Bronchial epithelial cell (primary cell): ENCODE measurements at regions not wholly inside any gene's neighbourhood (a gene's known extent, or its start where the extent isn't known, plus 50 kb on each side); places are given as distances from the start of the nearest gene placed in this dataset.
"Not testable (repeated sequence)": the region's sequence is repeated elsewhere in the genome, so short reads cannot be mapped to it uniquely, and the experiment has no call there.

ENCODE experiments used
- DNase-seq: peaks from one replicate; pipeline ENCODE4 v3.0.0-alpha.2; 2010; ENCODE audit warnings: low read depth
- FAIRE-seq: peaks from 2 replicates; lab custom pipeline; 2011; peaks lifted over from hg19 to GRCh38; lab: Jason Lieb, UNC
- H3K27me3 ChIP-seq: 2 replicates; pipeline ENCODE4 v1.5.1; 2011; ENCODE audit warnings: low read length; ENCODE audit not compliant: control insufficient read depth, insufficient read depth
- H3K36me3 ChIP-seq: 2 replicates; pipeline ENCODE4 v1.5.1; 2011; ENCODE audit warnings: low read length; ENCODE audit not compliant: control insufficient read depth, insufficient read depth
- H3K4me3 ChIP-seq: 2 replicates; pipeline ENCODE4 v1.5.1; 2011; ENCODE audit warnings: mild to moderate bottlenecking, low read depth, low read length, control low read depth
- CTCF ChIP-seq: IDR thresholded peaks from 2 replicates; pipeline ENCODE4 v1.5.1; 2011; ENCODE audit warnings: mild to moderate bottlenecking, moderate library complexity, low read length, control low read depth, inconsistent platforms; ENCODE audit not compliant: insufficient read depth, severe bottlenecking

GRCh38 chrX:130555757-130556156 lies 154.0 kb downstream of the RBMX2 start:
- H3K36me3 ChIP-seq: no peaks in the 10 kb centered on the region
- FAIRE-seq (no peak), DNase-seq (no peak)
- no peak for TF ChIP-seq CTCF
- H3K4me3 ChIP-seq: no peak overlapping the region
- no peaks in the 10 kb centered on the region for H3K27me3 ChIP-seq

- no peak overlapping the region for H3K4me3 ChIP-seq
- no peaks in the 10 kb centered on the region for H3K27me3 ChIP-seq
- TF ChIP-seq CTCF: no peak
- FAIRE-seq: no peak
- no peak for DNase-seq
- H3K36me3 ChIP-seq: no peaks in the 10 kb centered on the region
These were observed 155.2 kb downstream of the RBMX2 start for GRCh38 chrX:130556951-130557350.

GRCh38 chrX:130560544-130560943 lies 158.8 kb downstream of the RBMX2 start:
- DNase-seq (no peak), FAIRE-seq (no peak)
- Histone ChIP-seq H3K36me3 (no peaks in the 10 kb centered on the region), H3K27me3 (no peaks in the 10 kb centered on the region), H3K4me3 (no peak overlapping the region)
- TF ChIP-seq CTCF: no peak

GRCh38 chrX:130561930-130562329 lies 160.1 kb downstream of the RBMX2 start:
- no peaks in the 10 kb centered on the region for H3K27me3 ChIP-seq
- H3K4me3 ChIP-seq: no peak overlapping the region
- H3K36me3 ChIP-seq: no peaks in the 10 kb centered on the region
- TF ChIP-seq CTCF: no peak
- DNase-seq (no peak), FAIRE-seq (no peak)

GRCh38 chrX:130563476-130563875 lies 161.7 kb downstream of the RBMX2 start:
- H3K36me3 ChIP-seq: no peaks in the 10 kb centered on the region
- no peak for DNase-seq
- H3K27me3 ChIP-seq: no peaks in the 10 kb centered on the region
- no peak overlapping the region for H3K4me3 ChIP-seq
- FAIRE-seq: no peak
- TF ChIP-seq CTCF: no peak

GRCh38 chrX:130566028-130566683 lies 164.4 kb downstream of the RBMX2 start:
- no peaks in the 10 kb centered on the region for H3K27me3 ChIP-seq
- FAIRE-seq (no peak), DNase-seq (no peak)
- H3K36me3 ChIP-seq: no peaks in the 10 kb centered on the region
- H3K4me3 ChIP-seq: no peak overlapping the region
- TF ChIP-seq CTCF: no peak

- not testable (repeated sequence) for FAIRE-seq, DNase-seq, H3K4me3 ChIP-seq, H3K27me3 ChIP-seq, H3K36me3 ChIP-seq
These were observed 171.2 kb downstream of the RBMX2 start for GRCh38 chrX:130573030-130573429.
